ENCODE measurements at regions not wholly inside any gene's neighbourhood (a gene's known extent, or its start where the extent isn't known, plus 50 kb on each side); places are given as distances from the start of the nearest gene placed in this dataset.
"Not testable (repeated sequence)": the region's sequence is repeated elsewhere in the genome, so short reads cannot be mapped to it uniquely, and the experiment has no call there.

DNA sequence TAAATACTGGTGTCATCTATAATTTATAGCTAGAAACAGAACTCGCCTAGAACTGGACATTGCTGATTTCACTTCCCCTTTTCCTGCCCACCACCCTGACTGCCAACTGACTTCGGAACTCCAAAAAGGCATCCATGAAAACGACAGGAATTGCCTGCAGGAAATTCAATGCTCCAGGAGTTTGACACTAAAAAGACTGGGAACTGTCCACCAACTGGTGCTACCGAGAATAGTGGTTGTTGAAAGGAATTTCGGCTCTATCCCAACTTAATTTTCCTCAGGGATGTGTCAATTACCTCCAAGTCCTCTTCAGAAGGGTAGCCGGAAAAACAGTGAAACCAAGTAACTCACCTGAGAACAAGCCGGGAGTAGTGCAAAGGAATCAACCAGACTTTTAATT is 440.0 kb downstream of the PRELID2 start:
- TF ChIP-seq, protein P1, sequence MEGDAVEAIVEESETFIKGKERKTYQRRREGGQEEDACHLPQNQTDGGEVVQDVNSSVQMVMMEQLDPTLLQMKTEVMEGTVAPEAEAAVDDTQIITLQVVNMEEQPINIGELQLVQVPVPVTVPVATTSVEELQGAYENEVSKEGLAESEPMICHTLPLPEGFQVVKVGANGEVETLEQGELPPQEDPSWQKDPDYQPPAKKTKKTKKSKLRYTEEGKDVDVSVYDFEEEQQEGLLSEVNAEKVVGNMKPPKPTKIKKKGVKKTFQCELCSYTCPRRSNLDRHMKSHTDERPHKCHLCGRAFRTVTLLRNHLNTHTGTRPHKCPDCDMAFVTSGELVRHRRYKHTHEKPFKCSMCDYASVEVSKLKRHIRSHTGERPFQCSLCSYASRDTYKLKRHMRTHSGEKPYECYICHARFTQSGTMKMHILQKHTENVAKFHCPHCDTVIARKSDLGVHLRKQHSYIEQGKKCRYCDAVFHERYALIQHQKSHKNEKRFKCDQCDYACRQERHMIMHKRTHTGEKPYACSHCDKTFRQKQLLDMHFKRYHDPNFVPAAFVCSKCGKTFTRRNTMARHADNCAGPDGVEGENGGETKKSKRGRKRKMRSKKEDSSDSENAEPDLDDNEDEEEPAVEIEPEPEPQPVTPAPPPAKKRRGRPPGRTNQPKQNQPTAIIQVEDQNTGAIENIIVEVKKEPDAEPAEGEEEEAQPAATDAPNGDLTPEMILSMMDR (IDR thresholded peaks at IDR 0.05), result not testable (repeated sequence)
- TF ChIP-seq POLR2A, POLR2AphosphoS5 (IDR thresholded peaks at IDR 0.05): not testable (repeated sequence)

Measured in stomach (tissue), 4 donors.